ENCODE measurements at regions not wholly inside any gene's neighbourhood (a gene's known extent, or its start where the extent isn't known, plus 50 kb on each side); places are given as distances from the start of the nearest gene placed in this dataset.

GRCh38 chr2:23312996-23313606 is 71.9 kb upstream of the KLHL29 start:
- peak; percentile 97 for TF ChIP-seq CTCF (IDR thresholded peaks at IDR 0.05)
- TF ChIP-seq JUN (CRISPR knock-in tag; IDR thresholded peaks at IDR 0.05) = no peak

Data from WTC11 (cell line).